Motor neuron (in vitro differentiated cells): ENCODE measurements at regions not wholly inside any gene's neighbourhood (a gene's known extent, or its start where the extent isn't known, plus 50 kb on each side); places are given as distances from the start of the nearest gene placed in this dataset.

Experiments
- ATAC-seq, 8 experiments: fragments of 200-7000 bp; cut with Tn5 transposase; replicated peaks in 6 of 8; 2 replicates each; pipeline ENCODE4 v1.8.0; 2021; ENCODE audit warnings: mild to moderate bottlenecking in 8 of 8, moderate library complexity in 8 of 8
- H3K27ac ChIP-seq, 2 donors: fragments of 250-450 bp; sonication (Bioruptor Pico); 2 replicates each; pipeline ENCODE4 v1.9.0; 2021; ENCODE audit warnings: antibody characterized with exemption in 2 of 2, mild to moderate bottlenecking in 2 of 2, moderate library complexity in 1 of 2
- H3K4me1 ChIP-seq, 2 donors: fragments of 250-450 bp; sonication (Bioruptor Pico); replicated peaks in 1 of 2; 2 replicates each; pipeline ENCODE4 v1.6.1; 2021; ENCODE audit warnings: antibody characterized with exemption in 2 of 2, mild to moderate bottlenecking in 2 of 2, moderate library complexity in 1 of 2
- H3K4me3 ChIP-seq, 5 donors: fragments of 250-450 bp; sonication (Bioruptor Pico); 2 replicates each; pipeline ENCODE4 v1.9.0; 2021; ENCODE audit warnings: antibody characterized with exemption in 5 of 5, mild to moderate bottlenecking in 5 of 5, moderate library complexity in 4 of 5
- WGBS, 10 experiments: fragments of 450-650 bp; shearing (Covaris generic); methylation state at CpG; one replicate each; pipeline ENCODE4 v1.0.0; 2022; 5-methylcytosine and 5-hydroxymethylcytosine counted together
- in situ Hi-C, 9 experiments: fragments of 400-800 bp; cut with MboI; loops; one replicate each; pipeline ENCODE4 v1.15.0; 2021; ENCODE audit warnings: low sequenced_read_pairs in 9 of 9, low pct_unique_long_range_greater_than_20kb in 2 of 9; ENCODE audit not compliant: unreplicated experiment in 9 of 9

GRCh38 chr10:78838141-78838657, 230.6 kb upstream of the ZMIZ1 start:
- H3K4me1 ChIP-seq, result peaks cover 2 to 9% of the 10 kb centered on the region in 2 donors
- in situ Hi-C loops, result no loop called here
- no peak overlapping the region for H3K27ac ChIP-seq
- no peak overlapping the region for H3K4me3 ChIP-seq
- 7 to 94% (median 70%) methylated on average over 1 to 3 of the region's 5 CpGs; no CpG with 5 or more reads in 2 of the 10 experiments for WGBS, 10 experiments
- ATAC-seq, result peak in 4 of 8 experiments; percentile 22 to 91 (median 36)

- Histone ChIP-seq H3K4me3 (no peak overlapping the region), H3K27ac (no peak overlapping the region), H3K4me1 (peaks cover 9 to 10% of the 10 kb centered on the region in 2 donors)
- no peak for ATAC-seq
- in situ Hi-C loops, result no loop called here
- WGBS, 10 experiments, result 63 to 100% (median 100%) methylated on average over 1 of the region's 1 CpG; no CpG with 5 or more reads in 2 of the 10 experiments
Measured at GRCh38 chr10:78843495-78843894, 225.3 kb upstream of the ZMIZ1 start.

- H3K4me1 ChIP-seq, result peaks cover 9 to 10% of the 10 kb centered on the region in 2 donors
- in situ Hi-C loops, result no loop called here
- peak overlapping the region in 1 of 2 donors; percentile 42 for H3K27ac ChIP-seq
- WGBS, 10 experiments, result 25 to 86% (median 50%) methylated on average over 1 to 7 of the region's 10 CpGs; no CpG with 5 or more reads in 2 of the 10 experiments
- no peak overlapping the region for H3K4me3 ChIP-seq
- peak in 6 of 8 experiments; percentile 41 to 79 (median 66) for ATAC-seq
Measured at GRCh38 chr10:78844960-78845607, 223.7 kb upstream of the ZMIZ1 start.

- in situ Hi-C loops, result no loop called here
- no peak overlapping the region for H3K4me3 ChIP-seq
- no peak for ATAC-seq
- no peak overlapping the region for H3K27ac ChIP-seq
- peaks cover 9 to 10% of the 10 kb centered on the region in 2 donors for H3K4me1 ChIP-seq
- WGBS, 10 experiments, result 60 to 100% (median 82%) methylated on average over 1 to 3 of the region's 5 CpGs; no CpG with 5 or more reads in 6 of the 10 experiments
Measured at GRCh38 chr10:78846071-78846470, 222.7 kb upstream of the ZMIZ1 start.

- Histone ChIP-seq H3K4me1 (peaks cover 13 to 16% of the 10 kb centered on the region in 2 donors), H3K27ac (no peak overlapping the region), H3K4me3 (no peak overlapping the region)
- no peak for ATAC-seq
- in situ Hi-C loops, result no loop called here
- WGBS, 10 experiments, result 40 to 100% (median 87%) methylated on average over 1 to 3 of the region's 7 CpGs; no CpG with 5 or more reads in 5 of the 10 experiments
Measured at GRCh38 chr10:78846760-78847159, 222.0 kb upstream of the ZMIZ1 start.

- Histone ChIP-seq H3K4me1 (peaks cover 18 to 20% of the 10 kb centered on the region in 2 donors), H3K27ac (no peak overlapping the region), H3K4me3 (no peak overlapping the region)
- peak in 2 of 8 experiments; percentile 48 to 73 for ATAC-seq
- 56 to 100% (median 76%) methylated on average over 1 to 3 of the region's 5 CpGs; no CpG with 5 or more reads in 4 of the 10 experiments for WGBS, 10 experiments
- in situ Hi-C loops, result no loop called here
Measured at GRCh38 chr10:78847485-78847884, 221.3 kb upstream of the ZMIZ1 start.

GRCh38 chr10:78849115-78849514, 219.7 kb upstream of the ZMIZ1 start:
- H3K27ac ChIP-seq, result no peak overlapping the region
- 40 to 100% (median 73%) methylated on average over 1 to 6 of the region's 7 CpGs; no CpG with 5 or more reads in 3 of the 10 experiments for WGBS, 10 experiments
- no peak for ATAC-seq
- no peak overlapping the region for H3K4me3 ChIP-seq
- in situ Hi-C loops, result no loop called here
- peaks cover 18 to 20% of the 10 kb centered on the region in 2 donors for H3K4me1 ChIP-seq

GRCh38 chr10:78849731-78850130, 219.0 kb upstream of the ZMIZ1 start:
- Histone ChIP-seq H3K27ac (no peak overlapping the region), H3K4me3 (no peak overlapping the region), H3K4me1 (peaks cover 17% of the 10 kb centered on the region in 2 donors)
- 0 to 92% (median 67%) methylated on average over 1 to 5 of the region's 5 CpGs; no CpG with 5 or more reads in 3 of the 10 experiments for WGBS, 10 experiments
- in situ Hi-C loops, result no loop called here
- ATAC-seq, result no peak

GRCh38 chr10:78850644-78851435, 217.9 kb upstream of the ZMIZ1 start:
- peak in 3 of 8 experiments; percentile 56 to 85 (median 65) for ATAC-seq
- in situ Hi-C loops, result no loop called here
- Histone ChIP-seq H3K4me3 (no peak overlapping the region), H3K4me1 (peaks cover 14 to 16% of the 10 kb centered on the region in 2 donors), H3K27ac (no peak overlapping the region)
- WGBS, 10 experiments, result 25 to 95% (median 67%) methylated on average over 1 to 3 of the region's 6 CpGs; no CpG with 5 or more reads in 5 of the 10 experiments

- peak; percentile 14 to 79 (median 56) for ATAC-seq
- H3K4me3 ChIP-seq, result no peak overlapping the region
- peaks cover 16 to 17% of the 10 kb centered on the region in 2 donors for H3K4me1 ChIP-seq
- peak overlapping the region in 1 of 2 donors; percentile 53 for H3K27ac ChIP-seq
- 0 to 100% (median 60%) methylated on average over 1 to 2 of the region's 4 CpGs; no CpG with 5 or more reads in 5 of the 10 experiments for WGBS, 10 experiments
- in situ Hi-C loops, result no loop called here
Measured at GRCh38 chr10:78851647-78852046, 217.1 kb upstream of the ZMIZ1 start.

- WGBS, 10 experiments, result 60 to 100% (median 100%) methylated on average over 1 to 3 of the region's 9 CpGs; no CpG with 5 or more reads in 3 of the 10 experiments
- in situ Hi-C loops, result no loop called here
- ATAC-seq, result peak in 1 of 8 experiments; percentile 11
Measured at GRCh38 chr10:78852466-78853240, 216.1 kb upstream of the ZMIZ1 start.

GRCh38 chr10:78853864-78854263, 214.9 kb upstream of the ZMIZ1 start:
- Histone ChIP-seq H3K4me1 (peaks cover 16 to 17% of the 10 kb centered on the region in 2 donors), H3K27ac (no peak overlapping the region), H3K4me3 (no peak overlapping the region)
- 80 to 100% (median 90%) methylated on average over 1 to 4 of the region's 4 CpGs; no CpG with 5 or more reads in 7 of the 10 experiments for WGBS, 10 experiments
- in situ Hi-C loops, result no loop called here
- no peak for ATAC-seq

More at GRCh38 chr10:78852466-78853240, 216.1 kb upstream of the ZMIZ1 start:
- H3K4me1 ChIP-seq, result peaks cover 16 to 17% of the 10 kb centered on the region in 2 donors
- H3K4me3 ChIP-seq, result no peak overlapping the region
- no peak overlapping the region for H3K27ac ChIP-seq
